Osteocyte (in vitro differentiated cells): ENCODE measurements at regions not wholly inside any gene's neighbourhood (a gene's known extent, or its start where the extent isn't known, plus 50 kb on each side); places are given as distances from the start of the nearest gene placed in this dataset.
A peak's percentile ranks its signal among the peaks of the same experiment; 100 is the strongest.

ENCODE experiments used
- DNase-seq: peaks from one replicate; pipeline ENCODE4 v3.0.0; 2021; ENCODE audit warnings: mixed read lengths; ENCODE audit not compliant: unreplicated experiment; ENCODE audit errors: extremely low spot score
- H3K27ac Mint-ChIP-seq: one replicate; pipeline ENCODE4 v1.8.0; 2021; ENCODE audit warnings: mild to moderate bottlenecking, mixed read lengths; ENCODE audit not compliant: unreplicated experiment
- H3K27me3 Mint-ChIP-seq: one replicate; pipeline ENCODE4 v1.8.0; 2021; ENCODE audit warnings: mixed read lengths; ENCODE audit not compliant: unreplicated experiment
- H3K36me3 Mint-ChIP-seq: one replicate; pipeline ENCODE4 v1.8.0; 2021; ENCODE audit warnings: mixed read lengths; ENCODE audit not compliant: unreplicated experiment
- H3K4me1 Mint-ChIP-seq: one replicate; pipeline ENCODE4 v1.8.0; 2021; ENCODE audit warnings: mixed read lengths; ENCODE audit not compliant: unreplicated experiment
- H3K4me3 Mint-ChIP-seq: one replicate; pipeline ENCODE4 v1.8.0; 2021; ENCODE audit warnings: mild to moderate bottlenecking, moderate library complexity, mixed read lengths; ENCODE audit not compliant: unreplicated experiment
- H3K9me3 Mint-ChIP-seq: one replicate; pipeline ENCODE4 v1.8.0; 2021; ENCODE audit warnings: mixed read lengths; ENCODE audit not compliant: unreplicated experiment
- TF ChIP-seq, protein P1 (sequence below): fragments of 200-600 bp; sonication (generic); IDR thresholded peaks from 2 replicates; pipeline ENCODE4 v1.5.0; 2021; ENCODE audit warnings: antibody characterized with exemption, mild to moderate bottlenecking, moderate library complexity

- DNase-seq = no peak
Observed at GRCh38 chr2:43106559-43107527, 119.6 kb downstream of the ZFP36L2 start.

DNA sequence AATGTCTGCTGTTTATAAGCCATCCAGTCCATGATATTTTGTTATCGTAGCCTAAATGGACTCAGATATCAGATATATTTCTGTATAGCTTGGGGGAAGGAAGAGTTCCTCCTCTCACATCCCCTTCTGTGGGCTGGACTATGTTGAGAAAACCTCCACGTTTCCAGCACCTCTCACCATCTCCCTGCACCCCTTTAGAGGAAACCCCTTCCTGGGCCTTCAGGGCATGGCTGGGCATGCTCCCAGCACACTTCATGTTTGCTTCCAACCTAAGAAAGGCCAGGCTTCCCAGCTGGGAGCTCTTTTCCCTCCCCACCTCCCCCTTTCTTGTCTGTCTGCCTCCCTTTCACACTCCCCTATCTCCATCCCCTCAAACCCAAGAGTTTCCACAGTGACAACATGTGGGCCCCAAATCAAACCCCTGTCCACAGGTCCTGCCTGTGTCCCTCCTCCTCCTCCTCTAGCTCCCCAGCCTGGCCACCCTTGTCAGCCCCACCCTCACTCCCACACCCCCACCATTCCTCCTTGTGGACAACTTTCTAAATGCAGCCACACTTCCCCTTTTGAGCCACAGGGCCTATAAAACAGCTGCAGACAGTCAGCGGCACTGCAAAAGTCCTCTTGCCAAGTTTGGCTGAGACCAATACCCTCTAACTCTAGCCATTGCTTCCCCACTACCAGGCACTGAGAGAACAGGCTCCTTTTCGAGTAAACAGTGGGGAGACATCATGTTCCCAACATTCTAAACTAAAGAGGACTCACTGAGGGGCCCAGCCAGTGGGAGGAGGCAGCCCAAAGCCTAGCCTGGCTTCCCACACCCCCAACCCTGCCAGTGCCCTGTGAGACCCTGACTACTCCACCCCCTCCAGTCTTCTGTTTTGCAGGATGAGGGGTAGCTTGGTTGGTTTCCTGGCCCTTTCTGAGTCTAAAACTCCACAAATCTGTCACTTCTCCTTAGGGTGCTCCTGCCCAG lies 120.5 kb downstream of the ZFP36L2 start:
- Mint-ChIP-seq H3K9me3 (no peaks in the 10 kb centered on the region), H3K4me3 (no peak overlapping the region), H3K36me3 (no peaks in the 10 kb centered on the region), H3K27ac (peak overlapping the region; percentile 64), H3K4me1 (peaks cover 73% of the 10 kb centered on the region), H3K27me3 (no peaks in the 10 kb centered on the region)
- TF ChIP-seq, protein P1, sequence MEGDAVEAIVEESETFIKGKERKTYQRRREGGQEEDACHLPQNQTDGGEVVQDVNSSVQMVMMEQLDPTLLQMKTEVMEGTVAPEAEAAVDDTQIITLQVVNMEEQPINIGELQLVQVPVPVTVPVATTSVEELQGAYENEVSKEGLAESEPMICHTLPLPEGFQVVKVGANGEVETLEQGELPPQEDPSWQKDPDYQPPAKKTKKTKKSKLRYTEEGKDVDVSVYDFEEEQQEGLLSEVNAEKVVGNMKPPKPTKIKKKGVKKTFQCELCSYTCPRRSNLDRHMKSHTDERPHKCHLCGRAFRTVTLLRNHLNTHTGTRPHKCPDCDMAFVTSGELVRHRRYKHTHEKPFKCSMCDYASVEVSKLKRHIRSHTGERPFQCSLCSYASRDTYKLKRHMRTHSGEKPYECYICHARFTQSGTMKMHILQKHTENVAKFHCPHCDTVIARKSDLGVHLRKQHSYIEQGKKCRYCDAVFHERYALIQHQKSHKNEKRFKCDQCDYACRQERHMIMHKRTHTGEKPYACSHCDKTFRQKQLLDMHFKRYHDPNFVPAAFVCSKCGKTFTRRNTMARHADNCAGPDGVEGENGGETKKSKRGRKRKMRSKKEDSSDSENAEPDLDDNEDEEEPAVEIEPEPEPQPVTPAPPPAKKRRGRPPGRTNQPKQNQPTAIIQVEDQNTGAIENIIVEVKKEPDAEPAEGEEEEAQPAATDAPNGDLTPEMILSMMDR = peak; percentile 37
- no peak for DNase-seq

More at GRCh38 chr2:43106559-43107527, 119.6 kb downstream of the ZFP36L2 start:
- Mint-ChIP-seq H3K36me3 (no peaks in the 10 kb centered on the region), H3K4me1 (peaks cover 66% of the 10 kb centered on the region), H3K27ac (peak overlapping the region; percentile 64), H3K4me3 (no peak overlapping the region), H3K27me3 (no peaks in the 10 kb centered on the region), H3K9me3 (no peaks in the 10 kb centered on the region)
- TF ChIP-seq, protein P1 = no peak

- DNase-seq = no peak
- Mint-ChIP-seq H3K4me3 (no peak overlapping the region), H3K4me1 (peaks cover 73% of the 10 kb centered on the region), H3K9me3 (no peaks in the 10 kb centered on the region), H3K36me3 (no peaks in the 10 kb centered on the region), H3K27me3 (no peaks in the 10 kb centered on the region), H3K27ac (peak overlapping the region; percentile 70)
- TF ChIP-seq, protein P1 = no peak
Observed at GRCh38 chr2:43104763-43105162, 121.6 kb downstream of the ZFP36L2 start.

DNA sequence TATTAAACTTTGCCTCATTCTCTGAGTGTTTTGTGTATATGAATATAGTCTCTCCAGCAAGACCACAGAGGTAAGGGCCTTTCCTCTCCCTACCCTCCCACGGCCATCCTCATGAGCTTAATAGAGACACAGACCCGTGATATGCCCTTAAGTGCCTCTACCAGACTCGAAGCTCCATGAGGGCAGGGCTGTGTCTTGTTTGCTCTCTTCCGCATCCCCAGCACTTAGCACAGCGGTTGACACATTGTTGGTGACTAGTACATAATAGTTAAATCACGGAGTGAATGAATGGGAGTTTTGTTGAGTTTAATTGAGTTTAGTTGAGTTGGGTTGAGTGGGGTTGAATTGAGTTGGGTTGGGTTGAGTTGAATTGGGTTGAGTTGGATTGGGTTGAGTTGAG lies 122.3 kb downstream of the ZFP36L2 start:
- Mint-ChIP-seq H3K36me3 (no peaks in the 10 kb centered on the region), H3K27ac (peak overlapping the region; percentile 70), H3K27me3 (no peaks in the 10 kb centered on the region), H3K4me1 (peaks cover 73% of the 10 kb centered on the region), H3K9me3 (no peaks in the 10 kb centered on the region), H3K4me3 (no peak overlapping the region)
- TF ChIP-seq, protein P1 = no peak
- no peak for DNase-seq

DNA sequence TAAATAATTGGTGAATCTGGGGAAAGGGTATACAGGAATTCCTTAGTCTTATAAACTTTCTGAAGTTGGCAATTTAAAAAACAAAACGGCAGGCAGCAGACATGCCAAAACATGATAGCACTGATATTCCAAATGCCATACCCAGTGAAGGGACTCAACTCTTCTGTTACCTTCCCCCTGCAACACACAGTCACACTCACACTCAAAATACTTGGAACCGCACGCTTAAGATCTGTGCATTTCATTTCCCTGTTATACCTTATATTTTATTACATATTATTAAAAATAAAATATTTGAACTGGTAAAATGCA lies 123.4 kb downstream of the ZFP36L2 start:
- no peak overlapping the region for H3K4me3 Mint-ChIP-seq
- TF ChIP-seq, protein P1 = no peak

More for the DNA sequence above, 123.4 kb downstream of the ZFP36L2 start:
- Mint-ChIP-seq H3K9me3 (no peaks in the 10 kb centered on the region), H3K4me1 (peaks cover 72% of the 10 kb centered on the region), H3K36me3 (no peaks in the 10 kb centered on the region), H3K27me3 (no peaks in the 10 kb centered on the region), H3K27ac (peak overlapping the region; percentile 92)
- DNase-seq = no peak
